CD4-positive, alpha-beta T cell treated with Interleukin-1 beta for 1 hour (primary cell): ENCODE measurements at regions not wholly inside any gene's neighbourhood (a gene's known extent, or its start where the extent isn't known, plus 50 kb on each side); places are given as distances from the start of the nearest gene placed in this dataset.
"Not testable (repeated sequence)": the region's sequence is repeated elsewhere in the genome, so short reads cannot be mapped to it uniquely, and the experiment has no call there.

Experiments used
- DNase-seq, 2 donors: peaks; one replicate each; pipeline ENCODE4 v3.0.0-alpha.2; 2020 to 2022

- DNase-seq, result no peak
These were observed 367.8 kb downstream of the TLE1 start for GRCh38 chr9:81321551-81321950.

DNA sequence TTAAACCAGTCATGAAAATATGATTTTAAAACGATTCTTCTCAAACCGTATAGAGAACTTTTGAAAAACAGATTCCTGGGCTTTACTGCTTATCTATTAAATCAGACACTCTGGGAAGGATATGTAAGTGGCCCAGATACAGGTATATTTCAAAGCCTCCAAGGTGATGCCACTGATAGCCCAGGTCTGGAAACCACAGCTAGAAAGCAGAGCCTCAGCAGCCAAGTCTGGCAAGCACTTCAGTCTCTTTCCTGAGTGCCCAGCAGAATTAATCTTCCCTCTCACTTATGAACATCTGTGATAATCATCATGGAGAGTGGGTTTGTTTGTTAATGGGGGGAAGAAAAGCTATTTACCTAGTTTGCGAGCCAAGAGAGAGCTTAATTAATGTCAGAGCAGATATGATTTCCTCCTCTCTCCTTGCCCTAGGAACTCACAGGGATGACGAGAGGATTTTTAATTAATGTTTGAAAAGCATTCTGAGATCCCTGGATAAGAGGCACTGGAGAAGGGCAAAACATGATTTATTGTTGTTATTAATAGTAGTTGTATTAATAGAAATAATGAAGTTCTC is 368.4 kb downstream of the TLE1 start:
- no peak for DNase-seq

- DNase-seq, result no peak
These were observed 370.8 kb downstream of the TLE1 start for GRCh38 chr9:81318571-81318970.

- DNase-seq, result no peak
These were observed 371.4 kb downstream of the TLE1 start for GRCh38 chr9:81317939-81318338.

- DNase-seq, result no peak
These were observed 372.1 kb downstream of the TLE1 start for GRCh38 chr9:81317223-81317622.

DNA sequence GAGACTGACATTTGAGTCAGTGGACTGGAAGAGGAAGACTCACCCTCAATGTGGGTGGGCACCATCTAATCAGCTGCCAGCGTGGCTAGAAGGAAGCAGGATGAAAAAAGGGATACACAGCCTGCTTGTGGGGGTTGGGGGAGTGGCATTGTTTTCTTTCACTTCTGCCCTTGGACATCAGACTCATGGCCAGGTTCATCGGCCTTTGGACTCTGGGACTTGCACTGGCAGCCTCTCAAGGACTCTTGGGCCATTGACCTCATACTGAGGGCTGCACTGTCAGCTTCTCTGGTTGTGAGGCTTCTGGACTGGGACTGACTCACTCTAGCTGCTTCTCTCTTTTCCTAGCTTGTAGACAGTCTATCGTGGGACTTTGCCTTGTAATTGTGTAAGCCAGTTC is 374.9 kb downstream of the TLE1 start:
- DNase-seq, result no peak

- no peak for DNase-seq
These were observed 375.5 kb downstream of the TLE1 start for GRCh38 chr9:81313877-81314276.

GRCh38 chr9:81312346-81312745 is 377.0 kb downstream of the TLE1 start:
- DNase-seq, result no peak

DNA sequence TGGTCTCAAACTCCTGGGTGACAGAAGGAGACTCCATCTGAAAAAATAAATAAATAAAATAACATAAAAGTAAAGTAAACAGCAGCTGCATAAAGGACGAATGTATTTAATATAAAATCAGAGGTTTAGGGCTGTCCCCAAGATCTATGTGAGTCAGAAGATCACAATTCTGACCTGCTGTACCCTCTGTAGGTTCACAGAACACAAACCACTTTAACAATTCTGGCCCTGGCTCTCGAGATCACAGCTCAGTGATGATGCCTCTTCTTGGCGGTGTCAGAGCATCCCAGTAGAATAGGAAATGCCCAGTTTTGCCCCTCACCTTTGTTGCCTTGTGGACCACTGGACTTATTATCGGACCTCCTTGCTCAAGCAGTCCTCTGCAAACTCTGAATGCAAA is 380.9 kb downstream of the TLE1 start:
- no peak for DNase-seq

GRCh38 chr9:81307791-81308190 is 381.6 kb downstream of the TLE1 start:
- DNase-seq, result not testable (repeated sequence)

- no peak for DNase-seq
These were observed 383.7 kb downstream of the TLE1 start for GRCh38 chr9:81305561-81306182.

GRCh38 chr9:81303658-81304057 is 385.7 kb downstream of the TLE1 start:
- no peak for DNase-seq

GRCh38 chr9:81293651-81294050 is 395.7 kb downstream of the TLE1 start:
- DNase-seq, result no peak

GRCh38 chr9:81292056-81292805 is 397.1 kb downstream of the TLE1 start:
- DNase-seq, result no peak

DNA sequence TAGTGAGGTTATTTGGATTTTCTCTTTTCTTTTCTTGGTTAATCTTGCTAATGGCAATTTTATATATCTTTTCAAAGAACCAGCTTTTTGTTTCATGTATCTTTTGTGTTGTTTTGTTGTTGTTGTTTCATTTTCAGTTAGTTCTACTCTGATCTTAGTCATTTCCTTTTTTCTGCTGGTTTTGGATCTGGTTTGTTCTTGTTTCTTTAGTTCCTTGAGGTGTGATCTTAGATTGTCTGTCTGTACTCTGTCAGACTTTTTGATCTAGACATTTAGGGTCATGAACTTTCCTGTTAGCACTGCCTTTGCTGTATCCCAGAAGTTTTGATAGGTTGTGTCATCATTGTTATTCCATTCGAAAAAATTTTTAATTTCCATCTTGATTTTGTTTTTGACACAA is 399.7 kb downstream of the TLE1 start:
- no peak for DNase-seq

- no peak for DNase-seq
These were observed 421.3 kb downstream of the TLE1 start for GRCh38 chr9:81268048-81268447.

GRCh38 chr9:81266674-81267073 is 422.7 kb downstream of the TLE1 start:
- no peak for DNase-seq

DNA sequence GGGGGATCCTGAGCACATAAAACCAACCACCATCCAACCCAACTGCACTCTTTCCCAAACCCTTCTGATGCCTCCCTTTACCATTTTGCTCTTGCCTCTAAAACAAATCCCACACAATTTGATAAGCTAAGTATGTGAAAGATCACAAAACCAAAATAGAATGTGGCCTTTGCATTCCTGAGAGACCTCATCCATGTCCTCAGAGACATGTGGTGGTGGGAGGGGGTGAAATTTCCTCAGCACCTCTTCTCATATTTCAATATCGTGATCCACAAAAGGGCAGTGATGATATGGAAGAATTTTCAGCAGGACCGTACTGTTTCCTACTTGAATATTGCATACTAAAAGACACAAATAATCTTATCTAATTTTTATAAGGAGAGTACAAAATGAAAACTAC is 423.3 kb downstream of the TLE1 start:
- DNase-seq, result no peak

GRCh38 chr9:81264516-81264915 is 424.8 kb downstream of the TLE1 start:
- DNase-seq, result no peak

DNA sequence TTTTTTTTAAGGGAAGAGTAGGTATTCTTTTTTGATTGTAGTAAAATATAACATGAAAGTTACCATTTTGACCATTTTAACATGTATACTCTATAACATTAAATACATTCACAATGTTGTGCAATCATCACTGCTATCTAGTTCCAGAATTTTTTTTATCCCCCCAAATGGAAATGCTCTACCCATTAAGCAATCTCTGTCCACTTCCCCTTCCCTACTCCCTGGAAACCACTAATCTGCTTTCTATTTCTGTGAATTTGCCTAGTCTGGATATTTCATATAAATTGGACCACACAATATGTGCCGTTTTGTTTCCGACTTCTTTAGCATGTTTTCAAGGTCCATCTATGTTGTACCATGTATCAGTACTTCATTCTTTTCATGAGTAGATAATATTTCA is 429.5 kb downstream of the TLE1 start:
- no peak for DNase-seq

DNA sequence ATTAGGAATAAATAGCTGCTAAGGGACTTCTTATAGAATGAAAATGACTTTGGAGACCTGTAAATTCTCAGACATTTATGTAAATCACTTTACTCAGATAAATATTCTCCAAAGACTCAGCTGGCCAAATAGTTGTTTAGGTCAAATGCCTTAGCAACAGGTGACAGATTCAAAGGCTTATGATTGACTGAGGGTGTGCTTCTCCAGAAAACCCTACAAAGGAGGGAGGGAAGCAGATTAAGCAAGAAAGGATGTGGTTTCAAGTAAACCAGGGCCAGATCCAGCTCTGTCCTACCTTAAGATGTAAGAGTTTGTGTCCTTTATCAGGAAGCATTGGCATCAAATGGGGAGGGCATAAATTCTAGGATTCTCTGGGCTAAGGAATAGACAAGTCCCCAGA is 433.0 kb downstream of the TLE1 start:
- DNase-seq, result no peak

- no peak for DNase-seq
These were observed 438.7 kb downstream of the TLE1 start for GRCh38 chr9:81250606-81251005.

GRCh38 chr9:81250041-81250440 is 439.3 kb downstream of the TLE1 start:
- DNase-seq, result no peak

DNA sequence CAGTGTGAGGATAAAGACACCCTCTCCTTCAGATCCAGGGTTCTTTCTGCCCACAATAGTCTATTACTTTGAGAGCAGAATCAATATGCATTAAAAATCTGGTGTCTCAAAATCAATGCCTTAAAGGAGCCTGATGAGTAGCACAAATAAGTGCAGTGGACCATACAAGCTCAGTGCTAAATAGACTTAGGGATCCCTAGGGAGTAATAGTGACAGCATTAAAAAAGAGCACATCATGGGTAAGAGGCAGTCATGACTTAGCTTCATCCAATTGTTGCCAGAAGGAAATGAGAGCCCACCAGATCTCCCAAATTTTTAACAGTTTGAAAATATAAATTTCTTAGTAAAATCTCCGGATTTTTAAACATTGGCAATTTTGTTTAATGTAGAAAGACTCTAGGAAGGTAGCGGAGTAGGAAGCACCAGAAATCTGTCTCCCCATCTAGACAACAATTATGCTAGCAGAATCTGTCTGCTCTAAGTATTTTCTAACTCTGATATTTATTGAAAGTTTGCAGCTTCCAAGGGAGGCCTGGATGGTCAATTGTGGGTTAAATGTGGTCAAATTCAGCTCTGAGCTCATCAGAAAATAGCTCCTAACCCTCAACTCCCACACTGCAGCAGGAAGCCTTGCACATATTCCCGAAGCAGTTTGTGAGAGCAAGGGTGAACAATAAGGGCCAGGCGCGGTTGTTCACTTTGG is 443.9 kb downstream of the TLE1 start:
- DNase-seq, result no peak
